HPDE6-E6E7 (cell line): ENCODE measurements at regions not wholly inside any gene's neighbourhood (a gene's known extent, or its start where the extent isn't known, plus 50 kb on each side); places are given as distances from the start of the nearest gene placed in this dataset.

Experiments used
- DNase-seq: peaks from one replicate; pipeline ENCODE4 v3.0.0; 2011; ENCODE audit warnings: missing footprints; ENCODE audit errors: extremely low spot score

GRCh38 chr6:150651808-150652470, 52.3 kb downstream of the PLEKHG1 start:
- no peak for DNase-seq

GRCh38 chr6:150652848-150653613, 53.3 kb downstream of the PLEKHG1 start:
- no peak for DNase-seq

GRCh38 chr6:150654608-150655007, 54.9 kb downstream of the PLEKHG1 start:
- DNase-seq, result no peak

- no peak for DNase-seq
Measured at GRCh38 chr6:150656156-150656555, 56.5 kb downstream of the PLEKHG1 start.

GRCh38 chr6:150658421-150658820, 58.7 kb downstream of the PLEKHG1 start:
- no peak for DNase-seq

GRCh38 chr6:150659046-150659763, 59.5 kb downstream of the PLEKHG1 start:
- no peak for DNase-seq

- no peak for DNase-seq
Measured at GRCh38 chr6:150661216-150662007, 61.7 kb downstream of the PLEKHG1 start.

- no peak for DNase-seq
Measured at GRCh38 chr6:150662814-150663213, 63.1 kb downstream of the PLEKHG1 start.

- DNase-seq, result no peak
Measured at GRCh38 chr6:150664091-150664490, 64.4 kb downstream of the PLEKHG1 start.

- DNase-seq, result no peak
Measured at GRCh38 chr6:150666071-150666470, 66.4 kb downstream of the PLEKHG1 start.

- DNase-seq, result no peak
Measured at GRCh38 chr6:150667359-150667758, 67.7 kb downstream of the PLEKHG1 start.

GRCh38 chr6:150667977-150668716, 68.5 kb downstream of the PLEKHG1 start:
- peak; percentile 61 for DNase-seq

- no peak for DNase-seq
Measured at GRCh38 chr6:150668900-150669302, 69.2 kb downstream of the PLEKHG1 start.

GRCh38 chr6:150670311-150670710, 70.6 kb downstream of the PLEKHG1 start:
- no peak for DNase-seq

- DNase-seq, result no peak
Measured at GRCh38 chr6:150672800-150673199, 73.1 kb downstream of the PLEKHG1 start.

GRCh38 chr6:150673720-150674346, 74.1 kb downstream of the PLEKHG1 start:
- DNase-seq, result no peak

GRCh38 chr6:150676344-150676743, 76.7 kb downstream of the PLEKHG1 start:
- no peak for DNase-seq

GRCh38 chr6:150676772-150677171, 77.1 kb downstream of the PLEKHG1 start:
- DNase-seq, result no peak

GRCh38 chr6:150680510-150680909, 80.8 kb downstream of the PLEKHG1 start:
- no peak for DNase-seq

- no peak for DNase-seq
Measured at GRCh38 chr6:150681578-150682395, 82.1 kb downstream of the PLEKHG1 start.
